ENCODE measurements at regions not wholly inside any gene's neighbourhood (a gene's known extent, or its start where the extent isn't known, plus 50 kb on each side); places are given as distances from the start of the nearest gene placed in this dataset.
"Not testable (repeated sequence)": the region's sequence is repeated elsewhere in the genome, so short reads cannot be mapped to it uniquely, and the experiment has no call there.

DNA sequence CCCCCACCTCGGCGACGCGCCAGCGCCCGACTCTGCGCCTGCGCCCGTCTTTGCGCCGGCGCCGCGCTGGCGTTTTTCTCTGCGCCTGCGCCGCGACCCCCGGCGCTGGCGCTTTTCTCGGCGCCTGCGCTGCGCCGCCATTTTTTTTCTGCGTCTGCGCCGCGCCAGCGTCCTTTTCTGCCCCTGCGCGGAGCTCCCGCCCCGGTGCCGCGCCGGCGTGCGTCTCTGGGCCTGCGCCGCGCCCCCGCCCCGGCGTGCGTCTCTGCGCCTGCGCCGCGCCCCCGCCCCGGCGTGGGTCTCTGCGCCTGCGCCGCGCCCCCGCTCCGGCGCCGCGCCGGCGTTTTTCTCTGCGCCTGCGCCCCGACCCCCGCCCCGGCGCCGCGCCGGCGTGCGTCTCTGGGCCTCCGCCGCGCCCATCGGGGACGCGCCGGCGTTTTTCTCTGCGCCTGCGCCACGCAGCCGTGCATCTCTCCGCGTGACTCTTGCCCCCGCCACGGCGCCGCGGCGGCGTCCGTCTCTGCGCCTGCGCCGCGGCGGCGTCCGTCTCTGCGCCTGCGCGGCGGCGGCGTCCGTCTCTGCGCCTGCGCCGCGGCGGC is 52.4 kb upstream of the DUX4 start:
- TF ChIP-seq, protein P1, sequence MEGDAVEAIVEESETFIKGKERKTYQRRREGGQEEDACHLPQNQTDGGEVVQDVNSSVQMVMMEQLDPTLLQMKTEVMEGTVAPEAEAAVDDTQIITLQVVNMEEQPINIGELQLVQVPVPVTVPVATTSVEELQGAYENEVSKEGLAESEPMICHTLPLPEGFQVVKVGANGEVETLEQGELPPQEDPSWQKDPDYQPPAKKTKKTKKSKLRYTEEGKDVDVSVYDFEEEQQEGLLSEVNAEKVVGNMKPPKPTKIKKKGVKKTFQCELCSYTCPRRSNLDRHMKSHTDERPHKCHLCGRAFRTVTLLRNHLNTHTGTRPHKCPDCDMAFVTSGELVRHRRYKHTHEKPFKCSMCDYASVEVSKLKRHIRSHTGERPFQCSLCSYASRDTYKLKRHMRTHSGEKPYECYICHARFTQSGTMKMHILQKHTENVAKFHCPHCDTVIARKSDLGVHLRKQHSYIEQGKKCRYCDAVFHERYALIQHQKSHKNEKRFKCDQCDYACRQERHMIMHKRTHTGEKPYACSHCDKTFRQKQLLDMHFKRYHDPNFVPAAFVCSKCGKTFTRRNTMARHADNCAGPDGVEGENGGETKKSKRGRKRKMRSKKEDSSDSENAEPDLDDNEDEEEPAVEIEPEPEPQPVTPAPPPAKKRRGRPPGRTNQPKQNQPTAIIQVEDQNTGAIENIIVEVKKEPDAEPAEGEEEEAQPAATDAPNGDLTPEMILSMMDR (IDR thresholded peaks at IDR 0.05): not testable (repeated sequence)
- TF ChIP-seq, protein P2, sequence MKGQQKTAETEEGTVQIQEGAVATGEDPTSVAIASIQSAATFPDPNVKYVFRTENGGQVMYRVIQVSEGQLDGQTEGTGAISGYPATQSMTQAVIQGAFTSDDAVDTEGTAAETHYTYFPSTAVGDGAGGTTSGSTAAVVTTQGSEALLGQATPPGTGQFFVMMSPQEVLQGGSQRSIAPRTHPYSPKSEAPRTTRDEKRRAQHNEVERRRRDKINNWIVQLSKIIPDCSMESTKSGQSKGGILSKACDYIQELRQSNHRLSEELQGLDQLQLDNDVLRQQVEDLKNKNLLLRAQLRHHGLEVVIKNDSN (IDR thresholded peaks at IDR 0.05; ENCODE audit: borderline replicate concordance, low read depth): not testable (repeated sequence)
- TF ChIP-seq TCF12 (IDR thresholded peaks at IDR 0.05); JUND (IDR thresholded peaks at IDR 0.05); RCOR1 (IDR thresholded peaks at IDR 0.05; ENCODE audit: low read length): not testable (repeated sequence)

Data from SK-N-SH (cell line).